Dermis microvascular lymphatic vessel endothelial cell (primary cell): ENCODE measurements at regions not wholly inside any gene's neighbourhood (a gene's known extent, or its start where the extent isn't known, plus 50 kb on each side); places are given as distances from the start of the nearest gene placed in this dataset.

ENCODE experiments used
- DNase-seq, 2 donors: peaks; one replicate each; pipeline versions ENCODE4 v3.0.0 to v3.0.0-alpha.2; 2010; ENCODE audit warnings: low read depth in 2 of 2

DNA sequence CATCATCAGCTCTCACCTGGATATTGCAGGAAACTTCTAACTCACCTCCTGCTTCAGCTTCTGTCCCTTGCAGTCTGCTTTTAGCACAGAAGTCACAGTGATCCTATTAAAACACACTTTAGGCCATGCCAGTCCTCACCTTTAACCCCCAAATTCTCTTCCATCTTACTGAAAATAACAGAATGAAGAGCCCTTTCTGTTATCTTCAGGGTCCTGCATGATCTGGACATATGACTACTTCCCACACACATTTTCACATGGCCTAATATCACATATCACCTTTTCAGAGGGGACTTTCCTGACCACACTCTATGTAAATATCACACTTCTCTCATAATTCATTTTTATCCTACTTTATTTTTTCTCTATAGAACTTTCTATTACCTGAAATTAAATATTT lies 550.6 kb upstream of the CLINT1 start:
- DNase-seq, result no peak

DNA sequence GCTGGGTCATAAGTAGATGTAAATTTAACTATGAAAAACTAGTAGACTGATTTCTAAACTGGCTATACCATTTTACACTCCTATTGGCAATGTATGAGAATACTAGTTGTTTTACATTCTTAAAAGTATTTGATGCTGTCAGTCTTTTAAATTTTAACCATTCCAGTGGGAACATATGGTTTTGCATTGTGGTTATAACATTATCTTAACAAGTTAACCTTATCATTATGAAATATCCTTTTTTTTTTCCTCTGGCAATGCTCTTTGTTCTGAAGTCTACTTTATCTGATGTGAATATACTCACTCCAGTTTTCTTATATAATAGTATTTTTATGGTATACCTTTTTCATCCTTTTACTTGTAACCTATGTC lies 548.9 kb upstream of the CLINT1 start:
- no peak for DNase-seq

DNA sequence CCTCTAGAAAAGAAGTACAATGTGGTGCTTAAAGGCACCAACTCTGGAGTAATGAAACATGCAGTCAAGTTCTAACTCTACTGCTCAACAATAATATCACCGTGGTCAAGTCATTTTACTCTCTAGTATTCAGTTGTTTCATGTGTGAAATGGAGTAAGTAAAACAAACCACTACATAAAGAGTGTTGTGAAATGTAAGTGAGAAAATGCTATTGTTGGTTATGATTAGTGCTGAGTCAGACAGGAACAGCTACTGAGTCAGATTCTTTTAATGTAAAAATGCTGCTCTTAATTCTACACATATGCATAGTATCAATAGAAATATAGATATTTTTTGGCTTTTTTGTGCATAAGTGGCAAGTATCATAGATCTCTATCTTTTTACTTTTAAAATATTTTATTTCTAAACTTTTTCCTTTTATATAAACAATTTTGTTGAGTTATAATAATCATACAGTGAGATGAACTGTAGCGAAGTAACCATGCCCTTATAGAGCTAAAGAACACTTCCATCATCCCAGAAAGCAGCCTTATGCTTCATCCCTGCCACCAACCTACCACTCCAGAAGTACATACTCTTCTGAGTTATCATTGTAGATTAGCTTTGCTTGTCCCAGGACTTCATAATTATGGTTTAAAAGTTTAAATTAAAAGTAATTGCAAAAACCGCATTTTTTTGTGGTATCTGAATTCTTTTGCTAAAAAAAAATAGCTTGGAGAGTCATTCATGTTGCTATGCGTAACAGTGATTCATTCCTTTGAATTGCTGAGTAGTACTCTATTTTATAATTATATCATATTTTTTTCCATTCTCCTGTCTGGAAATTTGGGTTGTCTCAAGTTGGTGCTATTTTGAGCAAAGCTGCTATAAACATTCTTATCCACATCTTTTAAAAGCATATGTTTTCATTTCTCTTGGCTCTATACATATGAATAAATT lies 548.2 kb upstream of the CLINT1 start:
- DNase-seq, result peak in 1 of 2 donors; percentile 49

DNA sequence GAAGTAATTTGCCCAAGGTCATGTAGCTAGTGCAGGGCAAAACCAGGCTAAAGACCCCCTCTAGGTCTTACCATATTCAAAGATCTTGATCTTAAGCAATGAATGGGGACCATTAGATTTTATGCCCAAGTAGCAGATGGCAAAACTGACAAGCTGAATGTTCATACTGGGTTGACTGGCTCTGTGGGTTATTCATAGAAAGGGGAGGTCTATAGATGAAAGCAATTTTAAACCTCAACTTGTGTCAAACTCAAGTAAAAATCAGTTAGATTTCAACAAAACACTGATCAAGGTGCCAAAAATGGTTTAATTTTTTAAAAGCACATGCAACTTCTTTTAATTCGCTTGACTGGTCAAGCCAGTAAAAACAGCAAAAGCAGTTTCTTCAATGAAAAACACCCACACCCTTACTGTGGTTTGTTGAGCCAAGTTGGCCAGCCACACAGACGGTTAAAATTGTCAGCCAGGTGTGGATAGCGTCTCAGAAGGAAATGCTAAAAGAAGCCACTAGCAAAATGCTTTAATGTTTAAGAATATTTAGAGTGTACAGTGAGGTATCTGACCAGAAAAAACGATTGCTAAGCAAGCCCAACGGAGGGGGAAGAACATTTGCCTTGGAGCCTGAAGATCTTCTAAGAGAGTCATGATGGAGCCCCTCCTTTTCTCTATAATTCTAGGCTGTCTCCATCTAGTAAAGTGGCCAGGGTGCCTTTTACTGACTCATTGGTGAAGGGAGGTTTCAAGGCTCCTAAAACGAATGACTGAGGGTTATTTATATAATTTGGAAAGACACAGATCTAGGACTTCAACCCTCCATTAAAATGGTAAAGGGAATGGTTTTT lies 539.6 kb upstream of the CLINT1 start:
- no peak for DNase-seq

DNA sequence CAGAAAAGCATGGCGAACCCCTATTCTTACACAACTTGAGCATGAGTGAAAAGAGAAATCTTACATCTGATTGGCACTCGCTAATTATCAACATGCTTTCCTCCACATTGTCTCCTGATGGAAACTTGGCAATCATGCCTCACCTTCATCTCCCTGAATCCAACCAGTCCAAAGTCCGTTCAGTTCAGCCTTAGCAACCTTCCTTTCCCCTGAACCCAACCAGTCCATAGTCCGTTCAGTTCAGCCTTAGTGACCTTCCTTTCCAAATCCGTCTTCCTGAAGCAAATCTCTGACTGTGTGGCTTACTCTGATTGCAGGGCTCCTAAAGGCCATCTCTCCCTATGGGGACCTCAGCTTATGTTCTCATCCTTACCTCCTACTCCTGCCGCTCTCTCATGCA lies 538.3 kb upstream of the CLINT1 start:
- no peak for DNase-seq

DNA sequence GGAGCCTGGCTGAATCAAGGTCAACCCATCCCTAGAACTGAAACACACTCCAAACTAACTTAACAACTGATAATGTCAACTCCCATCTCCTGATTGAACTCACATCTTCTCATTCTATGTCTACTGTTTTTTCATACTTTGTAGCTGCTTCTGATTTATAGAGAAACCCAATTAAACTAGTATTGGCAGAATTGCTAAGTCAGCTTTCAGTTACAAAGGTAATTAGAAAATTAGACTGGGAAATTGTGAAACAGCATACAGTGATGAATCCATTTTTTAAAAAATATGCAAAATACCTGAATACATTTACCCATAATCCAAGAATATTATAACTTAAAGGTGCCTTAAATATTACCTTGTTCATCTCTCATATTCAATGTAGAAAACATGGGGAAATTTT lies 535.2 kb upstream of the CLINT1 start:
- no peak for DNase-seq

DNA sequence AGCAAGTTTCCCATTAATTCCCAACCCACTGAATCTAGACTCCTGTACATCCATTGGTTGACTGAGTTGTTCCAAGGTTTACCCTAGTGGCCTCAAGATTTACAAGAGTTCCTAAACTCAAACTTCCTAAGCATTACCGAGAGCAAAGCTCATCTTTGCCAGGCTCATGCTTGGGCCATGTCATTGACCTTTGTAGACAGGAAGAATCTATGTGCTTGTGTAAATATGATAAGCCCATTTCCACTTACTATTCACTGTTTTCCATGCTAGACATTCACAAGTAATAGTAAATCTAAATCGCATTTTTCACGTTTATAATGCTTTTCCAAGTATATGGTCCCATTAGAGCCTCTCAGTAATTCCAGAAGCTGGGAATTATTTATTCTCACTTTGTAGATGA lies 534.5 kb upstream of the CLINT1 start:
- DNase-seq, result peak in 1 of 2 donors; percentile 57

DNA sequence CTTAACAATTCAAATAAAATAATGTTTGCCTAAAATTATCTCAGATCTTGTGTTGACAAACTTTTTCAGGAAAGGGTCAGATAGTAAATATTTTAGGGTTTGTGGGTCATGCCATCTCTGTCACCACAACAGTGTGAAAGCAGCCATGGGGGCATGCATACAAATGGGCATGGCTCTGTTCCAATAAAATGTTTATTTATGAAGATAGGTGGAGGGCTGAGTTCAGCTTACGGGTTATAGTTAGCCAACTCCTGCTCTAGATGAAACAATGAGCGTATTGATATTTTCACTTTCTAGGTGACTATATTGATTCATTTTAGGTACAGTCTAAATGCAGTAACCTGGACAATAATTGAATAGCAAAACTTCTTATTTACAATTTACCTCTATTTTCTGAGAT lies 533.8 kb upstream of the CLINT1 start:
- peak in 1 of 2 donors; percentile 10 for DNase-seq

DNA sequence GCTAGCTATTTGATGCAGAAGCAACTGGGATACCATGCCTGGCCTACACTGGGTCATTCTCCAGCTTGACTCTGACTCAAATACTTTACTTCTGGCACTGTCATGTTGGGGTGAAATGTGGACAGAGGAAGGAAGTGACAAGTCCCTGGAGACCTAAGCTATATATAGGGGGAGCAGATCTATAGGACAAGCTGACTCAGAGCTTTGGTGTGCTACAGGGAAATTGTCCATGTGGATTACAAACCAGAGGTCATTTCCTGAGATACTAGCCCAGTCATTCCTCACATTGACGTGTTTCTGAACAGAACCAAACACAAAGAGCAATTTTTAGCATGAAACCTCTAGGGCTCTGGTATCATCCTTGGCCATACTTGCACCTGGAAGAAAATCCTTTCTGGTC lies 531.6 kb upstream of the CLINT1 start:
- peak; percentile 38 to 92 for DNase-seq

DNA sequence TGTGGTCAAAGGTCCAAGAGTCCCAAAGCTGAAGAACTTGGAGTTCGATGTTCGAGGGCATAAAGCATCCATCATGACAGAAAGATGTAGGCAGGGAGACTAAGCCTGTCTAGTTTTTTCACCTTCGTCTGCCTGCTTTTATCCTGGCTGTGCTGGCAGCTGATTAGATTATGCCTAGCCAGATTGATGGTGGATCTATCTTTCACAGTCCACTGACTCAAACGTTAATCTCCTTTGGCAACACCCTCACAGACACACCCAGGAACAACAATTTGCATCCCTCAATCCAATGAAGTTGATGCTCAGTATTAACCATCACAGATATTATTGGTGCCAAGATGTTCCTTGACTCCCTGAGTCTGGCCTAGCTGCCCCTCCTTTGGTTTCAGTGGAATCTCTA lies 530.8 kb upstream of the CLINT1 start:
- DNase-seq, result no peak

DNA sequence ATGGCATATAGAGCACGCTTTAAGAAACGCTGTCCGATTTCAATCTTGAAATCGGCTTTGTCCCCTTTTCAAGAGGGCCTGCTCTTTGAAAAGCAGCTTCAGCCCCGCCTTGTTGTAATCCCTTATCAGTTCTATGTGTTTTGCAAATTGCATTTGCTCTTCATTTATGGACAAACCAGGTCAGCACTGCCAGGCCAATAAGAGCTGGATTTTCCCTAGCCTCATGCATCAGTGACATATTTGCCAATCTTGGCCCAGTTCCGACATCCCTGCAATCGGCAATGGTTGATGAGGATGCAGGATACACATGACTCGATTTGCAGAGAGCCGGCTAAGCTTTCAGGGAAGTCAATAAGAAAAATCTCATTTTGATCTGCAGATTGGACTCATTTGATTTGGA lies 529.1 kb upstream of the CLINT1 start:
- no peak for DNase-seq

DNA sequence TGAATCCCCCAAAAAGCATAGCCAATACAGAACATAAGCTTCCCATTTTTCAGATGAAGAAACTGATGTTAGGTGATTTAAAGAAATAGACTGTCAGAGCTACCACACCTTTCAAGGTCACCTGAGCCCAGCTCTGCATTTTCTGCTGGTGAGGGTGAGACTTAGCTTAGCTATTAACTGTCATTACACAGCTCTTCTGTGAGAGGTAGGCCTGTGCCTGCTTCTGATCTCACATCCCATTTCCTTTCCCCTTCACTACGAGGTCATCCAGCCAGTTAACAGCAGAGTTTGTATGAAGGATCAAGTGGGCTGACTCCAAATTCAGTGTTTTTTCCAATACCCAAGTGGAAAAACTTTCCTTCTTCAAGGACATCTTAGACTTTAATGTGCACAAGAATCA lies 528.6 kb upstream of the CLINT1 start:
- no peak for DNase-seq

DNA sequence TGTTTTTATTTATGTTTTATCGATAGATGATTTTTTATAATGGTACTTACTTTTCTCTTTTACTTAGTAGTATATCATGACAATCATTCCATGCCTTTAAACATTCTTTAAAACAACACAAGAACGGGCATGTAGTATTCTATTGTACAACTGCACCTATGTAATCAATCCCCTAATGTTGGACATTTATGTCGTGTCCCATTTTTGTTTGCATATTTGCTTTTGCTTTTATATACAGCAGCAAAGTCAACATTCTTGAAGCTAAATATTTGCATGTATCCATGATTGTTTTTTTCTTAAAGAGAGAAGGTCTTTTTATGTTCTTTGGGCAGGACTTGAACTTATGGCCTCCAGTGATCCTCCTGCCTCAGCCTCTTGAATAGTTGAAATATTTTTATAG lies 527.0 kb upstream of the CLINT1 start:
- no peak for DNase-seq

DNA sequence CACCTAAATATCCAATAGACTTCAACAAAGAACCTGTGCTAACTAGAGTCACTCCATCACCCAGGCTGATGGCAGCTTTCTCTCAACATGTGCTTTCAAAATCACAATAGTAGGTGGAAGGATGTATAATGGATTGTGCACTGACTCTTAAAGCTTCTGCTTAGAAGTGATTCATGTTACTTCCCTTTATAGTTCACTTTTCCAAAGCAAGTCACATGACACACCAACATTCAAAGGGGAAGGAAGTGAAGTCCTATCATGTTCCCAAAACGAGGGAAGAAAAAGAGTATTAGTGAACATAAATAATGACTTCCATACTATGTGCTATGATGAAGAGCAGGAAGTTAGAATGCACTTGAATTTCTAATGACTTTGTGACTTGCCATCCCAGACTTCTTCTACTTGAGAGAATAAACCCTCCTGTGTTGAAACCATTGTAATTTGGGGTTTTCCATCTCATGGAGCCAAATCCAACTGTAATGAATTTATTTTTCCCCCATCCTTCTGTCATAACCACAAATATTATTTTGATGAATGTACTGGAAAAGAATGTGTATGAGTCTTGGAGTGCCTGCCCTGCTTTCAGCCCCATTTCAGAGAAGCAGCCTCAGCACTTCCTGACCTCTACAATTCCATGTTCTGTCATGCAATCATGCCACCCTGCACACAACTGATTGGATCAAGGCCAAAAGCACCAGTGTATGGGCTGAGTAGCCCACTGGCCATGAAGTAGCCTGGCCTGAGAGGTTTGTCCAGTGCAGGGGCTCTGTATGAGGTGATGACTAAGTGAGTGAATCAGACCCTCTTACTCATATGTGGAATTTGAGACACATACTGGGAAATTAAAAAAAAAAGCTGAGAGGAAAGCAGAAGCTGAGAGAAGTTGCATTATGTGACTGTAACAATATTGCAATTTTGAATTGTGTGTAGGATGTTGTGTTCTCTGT lies 525.9 kb upstream of the CLINT1 start:
- peak in 1 of 2 donors; percentile 79 for DNase-seq

DNA sequence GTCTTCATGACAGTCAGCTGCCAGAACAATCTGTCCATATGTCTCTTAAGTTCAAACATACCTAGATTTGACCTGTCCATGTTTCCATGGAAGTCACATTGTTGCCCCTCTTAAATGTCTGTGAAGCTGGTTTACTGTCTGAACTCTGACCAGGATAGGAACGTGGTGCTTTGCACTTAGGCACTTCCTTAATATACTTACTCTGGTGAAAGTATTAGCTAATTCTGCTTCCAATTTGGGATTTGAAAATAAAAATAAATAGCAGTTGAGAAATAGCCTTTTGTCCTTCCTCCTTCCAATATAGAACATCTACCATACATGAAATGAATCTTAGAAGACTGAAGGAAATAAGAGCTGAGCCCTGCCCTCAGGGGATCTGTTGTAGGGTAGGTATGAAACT lies 524.5 kb upstream of the CLINT1 start:
- no peak for DNase-seq

DNA sequence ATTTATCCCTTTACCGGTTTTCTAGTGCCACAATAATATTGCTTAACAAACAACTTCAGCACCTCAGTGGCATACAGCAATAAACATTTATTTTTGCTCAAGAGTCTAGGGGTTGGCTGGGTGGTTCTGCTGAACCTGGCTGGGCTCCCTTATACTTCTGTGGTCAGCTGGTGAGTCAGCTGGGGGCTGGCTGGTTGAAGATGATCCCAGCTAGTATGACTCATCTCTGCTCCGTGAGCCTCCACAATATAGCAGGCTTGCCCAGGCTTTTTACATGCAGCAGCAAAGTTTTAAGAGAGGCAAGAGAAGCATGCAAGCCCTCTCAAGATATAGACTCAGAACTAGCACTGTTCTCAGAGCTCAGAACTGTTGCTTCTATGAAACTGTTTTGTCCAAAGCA lies 523.5 kb upstream of the CLINT1 start:
- DNase-seq, result peak; percentile 9 to 89

DNA sequence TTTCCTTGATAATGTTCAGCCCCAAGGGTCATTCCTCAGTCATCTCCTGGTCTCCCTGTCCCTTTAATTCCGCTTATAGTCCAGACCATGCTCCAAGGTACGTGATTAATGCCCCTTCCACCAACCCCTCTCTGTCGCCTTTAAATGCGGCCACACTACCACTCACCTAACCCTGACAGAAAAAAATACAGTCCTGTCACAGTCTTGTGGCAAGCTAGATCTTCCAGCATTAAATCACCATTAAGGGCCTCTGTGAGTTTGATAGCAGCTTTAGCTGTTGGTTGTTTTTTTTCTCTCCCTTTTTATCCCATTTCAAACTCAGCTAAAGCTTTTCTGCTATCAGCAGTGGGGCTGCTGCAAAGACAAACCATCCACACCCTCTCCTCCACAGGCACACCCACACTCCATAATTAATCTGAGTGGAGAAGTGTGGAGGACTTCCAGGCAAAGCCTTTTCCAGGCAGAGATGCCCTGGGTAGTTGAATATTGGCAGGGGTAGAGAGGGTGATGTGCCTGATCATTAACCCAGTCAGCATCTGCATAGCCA lies 522.7 kb upstream of the CLINT1 start:
- DNase-seq, result no peak

DNA sequence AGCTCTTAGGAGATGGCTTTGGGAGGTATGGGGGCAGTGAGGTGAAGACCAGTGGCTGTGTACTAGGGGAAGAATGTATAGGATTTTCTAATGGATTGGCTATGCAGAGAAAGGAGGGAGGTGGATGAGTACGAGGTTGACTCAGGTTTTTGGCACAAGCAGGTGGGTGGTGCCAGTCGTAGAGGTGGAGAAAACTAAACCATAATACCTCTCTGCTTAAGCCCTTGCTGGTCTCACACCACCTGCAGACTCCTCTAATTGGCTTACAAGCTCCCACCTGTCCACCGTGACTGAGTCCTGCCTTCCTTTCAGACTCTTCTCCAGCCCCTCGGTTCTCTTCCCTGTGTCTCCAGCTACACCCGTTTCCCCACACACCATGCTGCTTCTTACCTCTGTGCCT lies 521.7 kb upstream of the CLINT1 start:
- DNase-seq, result no peak

DNA sequence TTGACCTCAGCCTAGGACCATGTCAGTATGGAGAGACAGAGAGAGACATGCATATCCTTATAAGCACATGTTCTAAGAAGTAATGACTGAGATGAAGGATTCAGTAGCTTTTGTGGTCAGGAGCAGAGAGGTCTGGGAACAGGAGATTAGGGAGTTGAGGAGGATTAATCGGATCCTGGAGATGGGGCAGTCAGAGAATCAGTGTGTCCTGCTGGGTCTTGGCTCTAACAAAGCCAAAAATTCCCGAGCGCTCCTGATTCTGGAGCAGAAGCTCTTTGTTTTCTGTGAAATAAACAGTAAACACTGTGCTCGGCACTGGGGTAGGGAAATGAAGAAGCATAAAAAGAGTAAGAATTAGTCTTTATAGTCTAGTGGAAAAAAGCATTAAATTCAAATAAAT lies 520.0 kb upstream of the CLINT1 start:
- DNase-seq, result no peak

DNA sequence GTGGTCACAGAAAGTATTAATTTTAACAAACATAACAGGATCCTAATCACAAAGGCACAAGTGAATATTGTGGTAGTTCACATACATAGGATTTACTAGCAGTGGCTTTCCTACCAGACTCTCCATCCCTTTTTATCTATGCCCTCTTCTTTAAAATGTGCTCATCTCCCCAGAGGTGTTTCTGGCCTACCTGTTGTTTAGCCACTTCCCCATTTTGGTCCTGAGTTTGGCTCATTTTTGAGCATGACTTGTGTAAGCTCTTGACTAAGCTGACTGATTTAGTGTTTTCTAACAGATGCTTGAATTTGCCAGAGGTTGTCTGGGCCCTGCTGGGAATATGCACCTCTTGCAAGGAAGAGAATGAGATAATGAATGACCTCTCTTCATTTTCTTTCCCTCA lies 517.7 kb upstream of the CLINT1 start:
- DNase-seq, result no peak

DNA sequence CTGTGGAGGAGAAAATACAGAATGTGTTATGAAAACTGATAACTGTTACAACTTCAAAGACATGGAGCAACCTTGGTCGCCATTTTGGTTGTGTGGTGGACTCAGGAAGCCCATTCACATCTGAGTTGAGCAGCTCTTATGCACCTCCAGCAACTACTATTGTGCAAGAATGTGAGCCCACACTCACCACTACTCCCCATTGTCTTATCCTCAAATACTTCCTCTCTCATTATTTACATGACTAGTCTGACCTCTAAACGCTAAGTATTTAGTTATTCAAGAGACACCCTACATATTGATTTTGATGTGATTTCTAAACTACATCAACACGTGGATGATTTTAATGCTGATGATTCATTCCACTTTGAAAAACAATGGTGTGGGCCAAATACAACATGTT lies 516.6 kb upstream of the CLINT1 start:
- DNase-seq, result peak in 1 of 2 donors; percentile 60
